ENCODE measurements at regions not wholly inside any gene's neighbourhood (a gene's known extent, or its start where the extent isn't known, plus 50 kb on each side); places are given as distances from the start of the nearest gene placed in this dataset.

- TF ChIP-seq POLR2A (IDR thresholded peaks at IDR 0.05; ENCODE audit: low read length) (no peak), GATA1 (IDR thresholded peaks at IDR 0.05; ENCODE audit: low read depth, low read length) (no peak)
Observed at GRCh38 chr20:21936261-21936660, 230.8 kb downstream of the PAX1 start.

Measured in erythroblast (primary cell).